OCI-LY1 (cell line): ENCODE measurements at regions not wholly inside any gene's neighbourhood (a gene's known extent, or its start where the extent isn't known, plus 50 kb on each side); places are given as distances from the start of the nearest gene placed in this dataset.

Experiments used
- H2AFZ ChIP-seq: fragments of 200-600 bp; sonication (generic), shearing (Covaris generic); 2 replicates; pipeline ENCODE4 v1.6.0; 2014; ENCODE audit warnings: antibody characterized with exemption, mild to moderate bottlenecking, low read length
- H3F3A ChIP-seq: fragments of 200-600 bp; sonication (generic), shearing (Covaris generic); 2 replicates; pipeline ENCODE4 v1.6.0; 2014; ENCODE audit warnings: mild to moderate bottlenecking, antibody characterized with exemption, low read length, moderate library complexity; ENCODE audit not compliant: insufficient read depth
- H3K27ac ChIP-seq: fragments of 200-600 bp; sonication (generic); 2 replicates; pipeline ENCODE4 v1.5.1; 2014; ENCODE audit warnings: low read length, mixed run types, mild to moderate bottlenecking, low read depth; ENCODE audit not compliant: poor library complexity, severe bottlenecking
- H3K27me3 ChIP-seq: fragments of 200-600 bp; sonication (generic); 2 replicates; pipeline ENCODE4 v1.6.0; 2014; ENCODE audit warnings: antibody characterized with exemption, mild to moderate bottlenecking, low read length, moderate library complexity; ENCODE audit not compliant: insufficient read depth
- H3K36me3 ChIP-seq: fragments of 200-600 bp; sonication (generic); 2 replicates; pipeline ENCODE4 v1.6.1; 2014; ENCODE audit warnings: mild to moderate bottlenecking, antibody characterized with exemption, low read length, moderate library complexity, mixed read lengths; ENCODE audit not compliant: insufficient read depth
- H3K4me1 ChIP-seq: fragments of 200-600 bp; sonication (generic); 2 replicates; pipeline ENCODE4 v1.5.1; 2014; ENCODE audit warnings: mild to moderate bottlenecking, low read length, moderate library complexity; ENCODE audit not compliant: insufficient read depth, severe bottlenecking
- H3K4me2 ChIP-seq: fragments of 200-600 bp; sonication (generic), shearing (Covaris generic); 2 replicates; pipeline ENCODE4 v1.6.1; 2014; ENCODE audit warnings: low read length
- H3K4me3 ChIP-seq: fragments of 200-600 bp; sonication (generic); 2 replicates; pipeline ENCODE4 v1.5.1; 2014; ENCODE audit warnings: low read length, low read depth, mild to moderate bottlenecking, mixed read lengths; ENCODE audit not compliant: poor library complexity, severe bottlenecking
- H3K79me2 ChIP-seq: fragments of 200-600 bp; shearing (Covaris generic); 2 replicates; pipeline ENCODE4 v1.6.1; 2016; ENCODE audit warnings: mixed run types, low read length, mixed read lengths; ENCODE audit not compliant: insufficient read depth
- H3K9ac ChIP-seq: fragments of 200-600 bp; sonication (generic), shearing (Covaris generic); 2 replicates; pipeline ENCODE4 v1.6.1; 2014; ENCODE audit warnings: mild to moderate bottlenecking, low read length, mixed read lengths
- H3K9me2 ChIP-seq: fragments of 200-600 bp; sonication (generic), shearing (Covaris generic); 2 replicates; pipeline ENCODE4 v1.6.1; 2014; ENCODE audit warnings: low read depth, mild to moderate bottlenecking, low read length, mixed read lengths
- H3K9me3 ChIP-seq: fragments of 200-600 bp; shearing (Covaris generic); 2 replicates; pipeline ENCODE4 v1.6.1; 2014; ENCODE audit warnings: low read length, mixed read lengths
- H4K20me1 ChIP-seq: fragments of 200-600 bp; sonication (generic), shearing (Covaris generic); 2 replicates; pipeline ENCODE4 v1.6.0; 2016; ENCODE audit warnings: mild to moderate bottlenecking, low read length; ENCODE audit not compliant: insufficient read depth
- CTCF ChIP-seq: fragments of 200-600 bp; sonication (generic), shearing (Covaris generic); IDR thresholded peaks from 2 replicates; pipeline ENCODE4 v1.5.1; 2017; ENCODE audit warnings: mild to moderate bottlenecking, antibody characterized with exemption, low read length, moderate library complexity, mixed read lengths
- EZH2 ChIP-seq: fragments of 200-600 bp; sonication (generic), shearing (Covaris generic); IDR thresholded peaks from 2 replicates; pipeline ENCODE4 v1.8.0; 2017; ENCODE audit warnings: borderline replicate concordance, mixed run types, mild to moderate bottlenecking, antibody characterized with exemption, low read length, moderate library complexity, mixed read lengths

- no peak overlapping the region for H3K9ac ChIP-seq
- no peak overlapping the region for H3K4me2 ChIP-seq
- H3K36me3 ChIP-seq = no peaks in the 10 kb centered on the region
- TF ChIP-seq EZH2 (no peak), CTCF (no peak)
- no peaks in the 10 kb centered on the region for H3K27me3 ChIP-seq
- H2AFZ ChIP-seq = no peak overlapping the region
- H3K4me3 ChIP-seq = no peak overlapping the region
- H3K9me3 ChIP-seq = no peaks in the 10 kb centered on the region
- no peaks in the 10 kb centered on the region for H4K20me1 ChIP-seq
- no peaks in the 10 kb centered on the region for H3F3A ChIP-seq
- no peaks in the 10 kb centered on the region for H3K79me2 ChIP-seq
- no peaks in the 10 kb centered on the region for H3K4me1 ChIP-seq
- H3K9me2 ChIP-seq = no peaks in the 10 kb centered on the region
- no peak overlapping the region for H3K27ac ChIP-seq
Measured at GRCh38 chr18:30920351-30920750, 122.2 kb downstream of the DSC3 start.

GRCh38 chr18:30917651-30918050 is 124.9 kb downstream of the DSC3 start:
- Histone ChIP-seq H3F3A (no peaks in the 10 kb centered on the region), H3K9me2 (no peaks in the 10 kb centered on the region), H4K20me1 (no peaks in the 10 kb centered on the region), H3K36me3 (no peaks in the 10 kb centered on the region), H3K4me1 (no peaks in the 10 kb centered on the region), H3K27me3 (no peaks in the 10 kb centered on the region), H3K4me2 (no peak overlapping the region), H3K9ac (no peak overlapping the region), H3K27ac (no peak overlapping the region), H3K4me3 (no peak overlapping the region), H2AFZ (no peak overlapping the region), H3K79me2 (no peaks in the 10 kb centered on the region), H3K9me3 (no peaks in the 10 kb centered on the region)
- TF ChIP-seq CTCF = no peak
- TF ChIP-seq EZH2 = no peak

DNA sequence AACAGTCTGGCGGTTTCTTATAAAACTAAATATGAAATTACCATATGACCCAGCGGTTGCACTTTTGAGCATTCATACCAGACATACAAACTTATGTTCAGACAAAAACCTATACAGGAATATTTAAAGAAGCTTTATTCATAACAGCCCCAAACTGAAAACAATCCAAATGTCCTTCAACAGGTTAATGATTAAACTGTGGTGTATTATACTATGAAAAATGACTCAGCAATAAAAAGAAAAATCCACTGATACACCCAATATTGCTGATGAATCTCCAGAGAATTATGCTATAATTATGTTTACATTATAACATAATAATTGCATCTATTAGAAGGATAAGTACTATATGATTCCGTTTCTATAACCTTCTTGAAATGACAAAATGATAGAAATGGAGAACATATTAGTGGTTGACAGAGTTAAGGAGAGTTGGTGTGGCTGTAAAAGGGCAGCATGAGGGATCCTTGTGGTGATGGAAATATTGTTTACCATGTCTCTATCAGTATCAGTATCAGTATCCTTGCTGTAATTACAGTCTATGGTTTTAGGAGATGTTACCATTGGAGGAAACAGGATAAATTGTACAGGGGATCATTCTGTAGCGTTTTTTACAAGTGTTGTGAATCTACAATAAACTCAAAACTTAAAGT is 127.1 kb downstream of the DSC3 start:
- no peak overlapping the region for H3K9ac ChIP-seq
- no peak overlapping the region for H3K4me2 ChIP-seq
- no peaks in the 10 kb centered on the region for H3K9me3 ChIP-seq
- no peaks in the 10 kb centered on the region for H3F3A ChIP-seq
- no peaks in the 10 kb centered on the region for H3K9me2 ChIP-seq
- no peaks in the 10 kb centered on the region for H3K4me1 ChIP-seq
- H4K20me1 ChIP-seq = no peaks in the 10 kb centered on the region
- TF ChIP-seq EZH2 (no peak), CTCF (no peak)
- no peak overlapping the region for H3K4me3 ChIP-seq
- no peaks in the 10 kb centered on the region for H3K36me3 ChIP-seq
- no peak overlapping the region for H3K27ac ChIP-seq
- H3K27me3 ChIP-seq = no peaks in the 10 kb centered on the region
- H2AFZ ChIP-seq = peak overlapping the region; percentile 37; the same call in 1 of the 2 replicates
- H3K79me2 ChIP-seq = no peaks in the 10 kb centered on the region
